CD4-positive, alpha-beta T cell treated with Interleukin-4 for 4 hours (primary cell): ENCODE measurements at regions not wholly inside any gene's neighbourhood (a gene's known extent, or its start where the extent isn't known, plus 50 kb on each side); places are given as distances from the start of the nearest gene placed in this dataset.
"Not testable (repeated sequence)": the region's sequence is repeated elsewhere in the genome, so short reads cannot be mapped to it uniquely, and the experiment has no call there.

Experiments used
- DNase-seq: peaks from one replicate; pipeline ENCODE4 v3.0.0-alpha.2; 2020

DNA sequence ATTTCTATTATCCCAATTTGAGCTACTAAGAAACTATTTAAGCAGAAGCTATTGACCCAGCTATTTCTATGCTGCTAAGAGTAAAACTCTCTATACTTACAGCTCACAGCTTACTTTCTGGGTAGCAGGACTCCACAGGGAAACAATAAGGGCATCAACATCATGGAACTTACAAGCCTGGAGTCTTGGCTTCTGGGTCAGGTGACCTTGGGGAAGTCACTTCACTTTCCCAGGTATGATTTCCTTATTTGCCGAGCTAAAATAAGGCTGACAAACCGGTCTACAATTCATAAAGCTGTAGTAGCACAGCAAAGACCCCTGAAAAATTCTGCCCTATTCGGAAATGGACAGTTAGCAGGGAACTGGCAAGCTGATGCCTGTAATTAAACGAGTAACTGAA lies 278.3 kb upstream of the NR2F2 start:
- DNase-seq, result no peak

DNA sequence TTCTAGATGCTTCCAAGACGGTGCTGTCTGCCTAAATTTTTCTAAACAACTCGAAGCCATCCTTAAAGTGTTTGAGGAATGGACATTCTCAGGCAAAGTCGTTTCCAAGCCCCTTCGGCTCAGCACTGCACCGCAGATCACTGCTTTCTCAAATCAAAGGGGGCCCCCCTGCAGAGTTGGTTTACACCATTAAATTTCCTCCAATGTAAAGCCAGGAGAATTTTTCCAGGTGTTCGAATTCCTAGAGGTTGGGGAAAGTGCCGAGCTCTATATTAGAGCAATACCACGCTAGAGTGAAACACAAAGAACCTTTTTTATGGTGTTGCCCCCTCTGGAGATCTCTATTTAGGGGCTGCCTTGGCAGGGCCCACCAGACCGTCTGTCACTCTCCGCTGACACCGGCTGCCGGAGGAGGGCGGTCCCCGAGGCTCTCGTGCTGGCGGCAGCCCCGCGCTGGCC lies 277.9 kb upstream of the NR2F2 start:
- DNase-seq, result no peak

GRCh38 chr15:96053031-96053780 lies 277.3 kb upstream of the NR2F2 start:
- no peak for DNase-seq

GRCh38 chr15:96053781-96054428 lies 276.6 kb upstream of the NR2F2 start:
- DNase-seq, result no peak

DNA sequence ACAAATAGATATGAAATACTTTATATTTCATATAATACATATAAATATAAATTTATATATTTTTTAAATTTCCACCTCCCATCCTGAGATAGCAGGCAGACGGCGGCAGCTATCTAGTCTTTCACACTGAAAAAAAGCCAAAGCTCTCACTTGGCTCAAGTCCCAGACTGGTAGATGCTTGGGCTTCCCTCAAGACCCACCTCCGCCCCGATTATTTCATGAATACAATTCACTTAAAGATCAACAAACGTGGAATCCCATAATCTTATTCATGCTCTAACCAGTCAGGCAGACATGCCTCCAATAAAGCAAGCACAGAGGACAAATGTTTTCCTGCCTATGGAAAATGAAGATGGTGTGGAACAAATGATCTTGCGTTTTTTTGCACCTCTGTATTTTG lies 275.9 kb upstream of the NR2F2 start:
- DNase-seq, result no peak

- no peak for DNase-seq
These were observed 272.2 kb upstream of the NR2F2 start for GRCh38 chr15:96058103-96058851.

- DNase-seq, result not testable (repeated sequence)
These were observed 271.7 kb upstream of the NR2F2 start for GRCh38 chr15:96058852-96059103.

DNA sequence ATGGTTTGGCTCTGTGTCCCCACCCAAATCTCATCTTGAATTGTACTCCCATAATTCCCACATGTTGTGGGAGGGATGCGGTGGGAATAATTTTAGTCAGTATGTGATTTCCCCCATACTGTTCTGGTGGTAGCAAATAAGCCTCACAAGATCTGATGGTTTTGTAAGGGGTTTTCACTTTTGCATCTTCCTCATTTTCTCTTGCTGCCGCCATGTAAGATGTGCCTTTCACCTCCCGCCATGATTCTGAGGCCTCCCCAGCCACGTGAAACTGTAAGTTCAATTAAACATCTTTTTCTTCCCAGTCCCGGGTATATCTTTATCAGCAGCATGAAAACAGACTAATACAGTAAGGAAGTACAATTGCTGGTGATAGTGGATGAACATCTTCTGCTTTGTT lies 269.9 kb upstream of the NR2F2 start:
- DNase-seq, result not testable (repeated sequence)

DNA sequence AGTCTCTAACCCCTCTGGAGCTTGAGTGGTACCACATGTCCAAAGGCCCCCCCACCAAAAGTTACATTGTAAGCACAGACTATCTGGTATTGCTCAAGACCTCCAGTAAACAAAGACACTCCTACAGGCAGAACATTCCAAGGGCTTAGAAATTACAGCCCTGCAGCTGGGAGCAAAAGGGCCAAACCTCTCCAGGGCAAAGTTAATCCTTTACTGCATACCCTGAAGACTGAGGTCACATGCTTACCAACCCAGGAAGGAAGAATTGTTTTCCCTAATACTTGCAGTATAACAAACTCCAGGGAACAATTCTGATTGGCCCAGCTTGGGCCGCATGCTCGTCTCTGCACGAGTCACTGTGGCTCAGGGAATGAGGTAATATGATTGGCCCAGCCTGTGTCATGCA lies 266.1 kb upstream of the NR2F2 start:
- DNase-seq, result no peak

DNA sequence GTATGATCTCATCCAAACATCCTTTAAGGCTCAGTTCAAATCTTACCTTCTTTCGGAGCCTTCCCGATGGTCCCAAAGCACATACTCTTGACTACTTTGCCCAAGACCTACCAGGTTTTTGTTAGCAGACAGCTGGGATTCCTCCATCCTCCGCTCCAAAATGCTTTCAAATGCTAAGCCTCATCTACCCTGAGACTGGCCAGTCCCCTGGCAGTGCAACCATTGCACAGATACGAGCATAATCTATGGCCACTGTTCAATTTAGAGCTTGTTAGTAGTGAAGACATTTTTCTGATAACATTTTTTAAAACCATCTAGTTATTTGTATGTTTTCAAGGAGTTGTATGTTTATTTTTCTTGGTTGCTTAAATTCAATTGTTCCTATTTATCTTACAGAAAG lies 264.4 kb upstream of the NR2F2 start:
- no peak for DNase-seq

DNA sequence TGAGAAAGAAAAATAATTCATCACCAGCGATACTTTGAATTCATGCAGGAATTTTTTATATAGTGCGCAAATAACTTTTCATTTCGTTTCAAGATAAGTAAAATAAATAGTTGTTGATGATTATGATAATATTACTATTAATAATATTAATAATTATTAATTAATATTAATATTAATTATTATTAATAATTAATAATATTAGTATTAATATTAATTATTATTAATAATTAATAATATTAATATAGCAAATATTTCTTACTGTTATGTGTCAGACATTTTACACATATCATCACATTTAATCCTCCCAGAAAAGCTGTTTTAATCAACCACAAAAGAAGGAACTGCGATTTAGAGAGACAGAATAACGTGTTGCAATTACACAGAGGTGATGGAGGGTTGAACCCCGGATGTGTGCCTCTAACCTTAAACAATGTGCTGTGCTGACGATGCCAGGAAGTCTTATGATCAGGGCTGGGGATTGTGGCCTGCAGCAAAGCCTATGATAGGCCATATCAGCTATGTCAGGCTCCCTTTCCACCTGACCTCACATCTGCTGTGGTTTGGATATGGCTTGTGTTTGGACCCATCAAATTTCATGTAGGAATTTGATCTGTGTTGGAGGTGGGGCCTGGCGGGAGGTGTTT lies 263.5 kb upstream of the NR2F2 start:
- no peak for DNase-seq

GRCh38 chr15:96067677-96068076 lies 262.8 kb upstream of the NR2F2 start:
- no peak for DNase-seq

DNA sequence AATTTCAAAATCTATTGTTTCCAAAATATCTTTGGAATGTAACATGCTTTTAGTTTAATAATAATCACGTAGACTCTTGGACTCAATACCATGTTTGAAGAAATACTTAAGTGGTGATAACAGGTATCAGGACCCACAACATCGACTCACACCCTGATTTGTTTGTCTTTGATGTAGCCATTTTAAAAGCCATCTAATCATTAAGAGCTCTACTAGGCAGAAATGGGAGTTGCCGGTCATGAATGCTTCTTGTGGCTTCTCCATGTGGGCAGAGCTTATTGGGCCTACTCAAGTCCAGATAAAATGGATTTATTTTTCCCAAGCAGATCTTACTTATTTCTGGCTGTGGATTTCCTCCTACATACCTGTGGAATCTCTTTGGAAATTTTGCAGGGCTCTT lies 261.6 kb upstream of the NR2F2 start:
- no peak for DNase-seq

GRCh38 chr15:96070636-96071035 lies 259.9 kb upstream of the NR2F2 start:
- no peak for DNase-seq

- no peak for DNase-seq
These were observed 257.7 kb upstream of the NR2F2 start for GRCh38 chr15:96072821-96073220.

- no peak for DNase-seq
These were observed 256.6 kb upstream of the NR2F2 start for GRCh38 chr15:96073908-96074307.

DNA sequence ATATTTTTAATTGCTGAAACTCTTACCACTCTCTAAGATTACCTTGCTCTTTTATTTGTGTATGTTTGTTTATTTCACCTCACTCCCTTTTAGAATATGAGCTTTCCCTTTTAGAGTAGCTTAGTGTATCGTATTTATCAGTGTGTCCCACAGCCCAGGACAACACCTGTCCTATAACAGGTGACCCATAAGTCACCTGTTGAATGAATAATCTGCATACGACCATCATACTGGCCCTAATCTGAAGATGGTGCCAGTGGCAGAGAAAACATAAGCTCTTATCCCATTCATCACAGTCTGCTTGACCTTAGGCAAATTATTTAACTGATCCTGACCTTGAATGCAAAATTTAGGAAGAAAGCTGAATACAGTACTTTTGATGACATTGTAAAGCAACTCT lies 254.6 kb upstream of the NR2F2 start:
- DNase-seq, result no peak

- DNase-seq, result no peak
These were observed 254.2 kb upstream of the NR2F2 start for GRCh38 chr15:96076350-96076749.

DNA sequence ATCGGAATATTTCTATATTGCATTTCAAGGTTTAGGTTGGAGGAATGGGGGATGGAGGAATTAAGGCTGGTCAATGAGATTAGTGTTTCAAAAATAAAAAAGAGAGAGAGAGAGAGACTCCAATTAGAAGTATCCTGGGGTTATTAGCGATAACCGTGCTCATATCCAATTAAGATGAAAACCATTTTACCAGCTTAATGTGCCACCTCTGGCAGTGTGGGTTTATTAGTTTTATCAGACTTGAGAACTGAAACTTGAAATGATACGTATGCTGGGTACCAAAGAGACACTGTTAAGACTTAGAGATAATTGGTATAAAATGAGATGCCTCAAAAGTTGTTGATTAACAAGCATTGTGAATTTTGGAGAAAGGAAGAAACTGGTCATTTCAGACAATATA lies 251.5 kb upstream of the NR2F2 start:
- DNase-seq, result no peak

- no peak for DNase-seq
These were observed 250.6 kb upstream of the NR2F2 start for GRCh38 chr15:96079882-96080281.

- DNase-seq, result no peak
These were observed 244.3 kb upstream of the NR2F2 start for GRCh38 chr15:96086164-96086563.

- DNase-seq, result no peak
These were observed 243.2 kb upstream of the NR2F2 start for GRCh38 chr15:96087180-96087884.

- DNase-seq, result no peak
These were observed 241.8 kb upstream of the NR2F2 start for GRCh38 chr15:96088650-96089049.
